ENCODE measurements at regions not wholly inside any gene's neighbourhood (a gene's known extent, or its start where the extent isn't known, plus 50 kb on each side); places are given as distances from the start of the nearest gene placed in this dataset.

DNA sequence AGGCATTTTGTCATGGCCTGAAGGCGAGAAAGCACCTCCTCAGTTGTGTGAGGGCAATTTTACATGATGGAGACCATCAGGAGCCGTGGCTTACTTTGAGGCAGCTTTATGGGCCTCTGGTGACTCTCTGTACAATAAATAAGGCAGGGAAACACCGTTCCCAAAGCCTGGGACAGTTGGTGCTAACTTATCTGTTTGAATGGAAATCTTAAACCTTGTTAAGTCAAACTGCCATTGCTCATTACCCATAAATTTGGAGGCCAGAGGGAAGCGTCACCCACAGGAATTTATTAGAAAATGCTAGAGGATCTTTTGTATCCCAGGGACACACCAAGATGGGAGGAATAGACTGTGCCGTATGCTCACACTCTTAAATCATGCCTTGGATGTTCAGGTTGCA, 1156.9 kb downstream of the BRD1 start:
- TF ChIP-seq, protein P1, sequence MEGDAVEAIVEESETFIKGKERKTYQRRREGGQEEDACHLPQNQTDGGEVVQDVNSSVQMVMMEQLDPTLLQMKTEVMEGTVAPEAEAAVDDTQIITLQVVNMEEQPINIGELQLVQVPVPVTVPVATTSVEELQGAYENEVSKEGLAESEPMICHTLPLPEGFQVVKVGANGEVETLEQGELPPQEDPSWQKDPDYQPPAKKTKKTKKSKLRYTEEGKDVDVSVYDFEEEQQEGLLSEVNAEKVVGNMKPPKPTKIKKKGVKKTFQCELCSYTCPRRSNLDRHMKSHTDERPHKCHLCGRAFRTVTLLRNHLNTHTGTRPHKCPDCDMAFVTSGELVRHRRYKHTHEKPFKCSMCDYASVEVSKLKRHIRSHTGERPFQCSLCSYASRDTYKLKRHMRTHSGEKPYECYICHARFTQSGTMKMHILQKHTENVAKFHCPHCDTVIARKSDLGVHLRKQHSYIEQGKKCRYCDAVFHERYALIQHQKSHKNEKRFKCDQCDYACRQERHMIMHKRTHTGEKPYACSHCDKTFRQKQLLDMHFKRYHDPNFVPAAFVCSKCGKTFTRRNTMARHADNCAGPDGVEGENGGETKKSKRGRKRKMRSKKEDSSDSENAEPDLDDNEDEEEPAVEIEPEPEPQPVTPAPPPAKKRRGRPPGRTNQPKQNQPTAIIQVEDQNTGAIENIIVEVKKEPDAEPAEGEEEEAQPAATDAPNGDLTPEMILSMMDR (IDR thresholded peaks at IDR 0.05): no peak
- TF ChIP-seq ZFX (IDR thresholded peaks at IDR 0.05; ENCODE audit: borderline replicate concordance): no peak
